ENCODE measurements at regions not wholly inside any gene's neighbourhood (a gene's known extent, or its start where the extent isn't known, plus 50 kb on each side); places are given as distances from the start of the nearest gene placed in this dataset.

DNA sequence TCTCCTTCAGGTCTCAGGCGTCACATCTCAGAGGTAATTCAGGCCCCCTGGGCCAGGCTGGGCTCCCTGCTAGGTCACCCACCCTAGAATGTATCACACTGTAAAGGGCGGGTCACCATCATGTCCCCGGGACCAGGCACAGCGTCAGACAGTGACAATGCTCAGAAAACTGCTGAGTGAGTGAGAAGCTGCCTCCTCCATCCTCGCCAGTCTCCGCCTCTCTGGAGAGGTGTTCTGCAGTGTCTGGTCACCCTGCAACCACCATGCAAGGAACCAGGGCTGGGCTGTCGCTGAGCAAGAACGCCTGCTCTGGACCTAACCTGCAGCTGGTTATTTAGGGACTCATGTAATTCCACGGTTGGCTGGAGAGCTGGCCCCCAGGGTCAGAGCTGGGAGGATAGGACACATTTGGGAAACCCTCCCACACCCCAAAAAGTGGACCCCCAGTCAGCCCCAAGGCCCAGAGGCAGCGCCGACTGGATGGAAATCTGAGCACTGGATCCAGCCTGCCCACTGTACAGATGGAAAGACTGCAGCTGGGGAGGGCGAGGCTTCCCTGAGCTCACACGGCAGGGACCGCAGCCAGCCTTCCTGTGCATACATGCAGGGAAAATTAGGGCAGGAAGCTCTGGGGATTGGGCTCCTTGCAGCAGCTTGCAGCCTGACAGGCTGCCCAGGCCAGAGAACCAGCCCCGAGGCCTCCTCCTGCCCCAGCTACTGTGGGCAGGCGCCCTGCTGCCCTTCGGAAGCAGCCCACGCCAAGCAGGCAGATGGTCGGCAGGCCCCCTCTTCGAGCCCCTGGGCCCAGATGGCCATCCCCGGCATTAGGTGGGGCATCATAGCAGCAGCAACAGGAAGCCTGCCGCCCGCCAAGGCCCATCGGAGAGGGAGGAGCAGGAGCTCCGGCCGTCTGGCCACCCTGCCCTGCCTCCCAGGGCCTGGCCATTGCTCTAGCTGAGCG is 105.4 kb upstream of the ZMIZ1 start:
- H4K20me1 ChIP-seq: peaks cover 0 to 63% (median 35%) of the 10 kb centered on the region in 11 experiments; a peak in 13 of 22 replicates
- no peak overlapping the region for H3K9ac ChIP-seq
- peaks cover 41 to 72% (median 61%) of the 10 kb centered on the region in 11 experiments for H3K27me3 ChIP-seq
- TF ChIP-seq Cebpa-rat (IDR thresholded peaks at IDR 0.05): no peak
- no peaks in the 10 kb centered on the region; a peak in 1 of 22 replicates for H3K36me3 ChIP-seq
- peaks cover 7 to 27% (median 16%) of the 10 kb centered on the region in 10 experiments; a peak in 18 of 20 replicates for H3K4me1 ChIP-seq
- no peaks in the 10 kb centered on the region for H3K9me3 ChIP-seq (replicated peaks in 1 of 11)
- no peak overlapping the region for H3K4me2 ChIP-seq
- no peak overlapping the region for H3K27ac ChIP-seq
- no peak overlapping the region for H3K4me3 ChIP-seq

GRCh38 chr10:78964274-78964951 is 104.4 kb upstream of the ZMIZ1 start:
- TF ChIP-seq Cebpa-rat (IDR thresholded peaks at IDR 0.05): no peak
- no peak overlapping the region for H3K4me3 ChIP-seq
- no peaks in the 10 kb centered on the region for H3K9me3 ChIP-seq (replicated peaks in 1 of 11)
- peaks cover 0 to 56% (median 32%) of the 10 kb centered on the region in 11 experiments; a peak in 13 of 22 replicates for H4K20me1 ChIP-seq
- H3K4me2 ChIP-seq: no peak overlapping the region
- no peak overlapping the region for H3K27ac ChIP-seq
- peaks cover 12 to 32% (median 20%) of the 10 kb centered on the region in 10 experiments for H3K4me1 ChIP-seq
- peaks cover 30 to 62% (median 50%) of the 10 kb centered on the region in 11 experiments; a peak in 21 of 22 replicates for H3K27me3 ChIP-seq
- no peak overlapping the region for H3K9ac ChIP-seq
- no peaks in the 10 kb centered on the region; a peak in 1 of 22 replicates for H3K36me3 ChIP-seq

DNA sequence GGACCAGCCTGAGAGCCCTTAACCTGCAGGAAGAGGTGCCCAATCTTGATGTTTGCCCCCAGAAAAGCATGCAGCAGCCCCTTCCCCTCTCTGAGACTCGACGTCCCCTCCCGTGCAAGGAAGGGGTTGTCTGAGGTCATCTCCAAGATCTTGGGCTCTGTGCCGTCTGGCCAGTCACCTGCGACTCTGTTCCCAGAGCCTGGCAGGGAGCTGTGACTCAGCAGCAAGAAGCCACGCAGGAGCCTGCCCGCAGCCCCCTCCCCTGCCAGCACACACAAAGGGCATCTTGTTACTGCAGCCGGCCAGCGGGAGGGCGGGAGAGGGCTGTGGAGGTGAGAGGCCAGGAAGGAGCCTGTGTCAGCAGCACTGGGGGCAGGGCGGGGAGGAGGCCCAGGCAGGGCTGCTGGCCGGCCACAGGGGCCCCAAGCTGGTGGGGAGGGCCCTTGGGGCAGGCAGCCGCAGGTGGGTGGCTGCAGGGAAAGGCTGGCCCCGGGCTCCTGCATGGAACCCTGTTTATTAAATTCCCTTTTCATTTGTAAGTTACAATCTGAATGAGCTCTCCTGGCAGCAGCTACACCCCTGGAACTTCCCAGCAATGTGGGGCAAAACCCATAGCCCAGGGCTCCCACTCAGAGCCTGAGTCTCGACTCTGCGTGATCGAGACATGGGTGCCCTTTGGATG is 103.7 kb upstream of the ZMIZ1 start:
- Histone ChIP-seq H3K36me3 (no peaks in the 10 kb centered on the region; a peak in 1 of 22 replicates), H3K4me1 (peaks cover 13 to 39% (median 26%) of the 10 kb centered on the region in 10 experiments), H3K9me3 (replicated peaks in 1 of 11) (no peaks in the 10 kb centered on the region), H3K27me3 (peaks cover 24 to 55% (median 44%) of the 10 kb centered on the region in 11 experiments; a peak in 20 of 22 replicates), H3K4me2 (peak overlapping the region in 1 of 11 experiments; percentile 5; a peak in 2 of 22 replicates), H3K9ac (no peak overlapping the region), H4K20me1 (peaks cover 0 to 56% (median 29%) of the 10 kb centered on the region in 11 experiments; a peak in 13 of 22 replicates), H3K27ac (no peak overlapping the region), H3K4me3 (no peak overlapping the region)
- TF ChIP-seq Cebpa-rat (IDR thresholded peaks at IDR 0.05): no peak

- H3K36me3 ChIP-seq: no peaks in the 10 kb centered on the region; a peak in 1 of 22 replicates
- H3K27ac ChIP-seq: no peak overlapping the region
- H3K9ac ChIP-seq: no peak overlapping the region
- no peaks in the 10 kb centered on the region for H3K9me3 ChIP-seq (replicated peaks in 1 of 11)
- peaks cover 9 to 44% (median 27%) of the 10 kb centered on the region in 10 experiments for H3K4me1 ChIP-seq
- TF ChIP-seq Cebpa-rat (IDR thresholded peaks at IDR 0.05): no peak
- no peak overlapping the region for H3K4me3 ChIP-seq
- H4K20me1 ChIP-seq: peaks cover 0 to 50% (median 29%) of the 10 kb centered on the region in 11 experiments; a peak in 13 of 22 replicates
- peak overlapping the region in 8 of 11 experiments; percentile 36 to 78 (median 59); a peak in 14 of 22 replicates for H3K4me2 ChIP-seq
- H3K27me3 ChIP-seq: peaks cover 17 to 47% (median 32%) of the 10 kb centered on the region in 11 experiments; a peak in 20 of 22 replicates
These were observed 102.5 kb upstream of the ZMIZ1 start for GRCh38 chr10:78966182-78966787.

- Histone ChIP-seq H3K4me1 (peaks cover 10 to 44% (median 27%) of the 10 kb centered on the region in 10 experiments), H3K4me3 (no peak overlapping the region), H3K9me3 (replicated peaks in 1 of 11) (no peaks in the 10 kb centered on the region), H4K20me1 (peaks cover 0 to 44% (median 23%) of the 10 kb centered on the region in 11 experiments; a peak in 13 of 22 replicates), H3K27me3 (peaks cover 13 to 41% (median 25%) of the 10 kb centered on the region in 11 experiments; a peak in 19 of 22 replicates), H3K9ac (no peak overlapping the region), H3K36me3 (no peaks in the 10 kb centered on the region; a peak in 1 of 22 replicates), H3K4me2 (peak overlapping the region in 8 of 11 experiments; percentile 36 to 78 (median 59); a peak in 16 of 22 replicates), H3K27ac (no peak overlapping the region)
- TF ChIP-seq Cebpa-rat (IDR thresholded peaks at IDR 0.05): no peak
These were observed 101.8 kb upstream of the ZMIZ1 start for GRCh38 chr10:78966844-78967488.

- no peak for TF ChIP-seq Cebpa-rat (IDR thresholded peaks at IDR 0.05)
- H3K27ac ChIP-seq: no peak overlapping the region
- H3K4me1 ChIP-seq: peaks cover 24 to 55% (median 39%) of the 10 kb centered on the region in 10 experiments
- H3K9ac ChIP-seq: no peak overlapping the region
- peak overlapping the region in 4 of 11 experiments; percentile 17 to 78 (median 56); a peak in 4 of 22 replicates for H3K4me2 ChIP-seq
- no peaks in the 10 kb centered on the region for H3K9me3 ChIP-seq (replicated peaks in 1 of 11)
- no peak overlapping the region for H3K4me3 ChIP-seq
- H3K27me3 ChIP-seq: peaks cover 0 to 27% (median 14%) of the 10 kb centered on the region in 11 experiments; a peak in 13 of 22 replicates
- H4K20me1 ChIP-seq: peaks cover 0 to 39% (median 14%) of the 10 kb centered on the region in 11 experiments; a peak in 14 of 22 replicates
- no peaks in the 10 kb centered on the region for H3K36me3 ChIP-seq
These were observed 100.3 kb upstream of the ZMIZ1 start for GRCh38 chr10:78968300-78968942.

DNA sequence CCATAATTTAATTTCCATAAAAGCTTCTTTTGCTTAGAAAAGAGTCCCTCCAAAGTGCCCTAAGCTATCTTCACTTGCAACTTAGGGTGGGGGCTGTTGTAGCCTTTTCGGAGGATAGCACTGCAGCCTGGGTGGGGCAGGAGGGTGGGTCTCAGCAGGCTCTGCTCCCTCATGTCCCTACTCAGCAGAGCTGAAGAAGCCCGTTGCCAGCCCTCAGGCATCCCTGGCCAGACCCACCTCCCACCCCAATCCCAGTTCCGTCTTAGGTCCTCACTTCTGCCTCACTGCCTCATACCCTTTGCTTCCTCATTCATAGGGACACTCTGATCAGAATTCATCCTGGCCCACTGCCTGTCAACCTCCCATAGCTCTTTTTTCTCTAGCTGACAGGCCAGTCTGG is 99.8 kb upstream of the ZMIZ1 start:
- no peak overlapping the region for H3K27ac ChIP-seq
- no peaks in the 10 kb centered on the region for H3K9me3 ChIP-seq (replicated peaks in 1 of 11)
- H3K4me3 ChIP-seq: no peak overlapping the region
- no peak overlapping the region for H3K9ac ChIP-seq
- no peaks in the 10 kb centered on the region for H3K36me3 ChIP-seq
- no peak for TF ChIP-seq Cebpa-rat (IDR thresholded peaks at IDR 0.05)
- H3K27me3 ChIP-seq: peaks cover 0 to 23% (median 11%) of the 10 kb centered on the region in 11 experiments; a peak in 12 of 22 replicates
- H3K4me2 ChIP-seq: peak overlapping the region in 10 of 11 experiments; percentile 16 to 70 (median 50); a peak in 16 of 22 replicates
- peaks cover 24 to 56% (median 39%) of the 10 kb centered on the region in 10 experiments for H3K4me1 ChIP-seq
- peaks cover 0 to 34% (median 13%) of the 10 kb centered on the region in 11 experiments; a peak in 12 of 22 replicates for H4K20me1 ChIP-seq

All from BLaER1 treated with 17β-estradiol and CSF1 and Interleukin-3, amounts not matched to agents 10 nM and 100 nM (cell line).